NCI-H82 treated with DMSO at 0.1 percent for 48 hours (cell line): ENCODE measurements at regions not wholly inside any gene's neighbourhood (a gene's known extent, or its start where the extent isn't known, plus 50 kb on each side); places are given as distances from the start of the nearest gene placed in this dataset.
A peak's percentile ranks its signal among the peaks of the same experiment; 100 is the strongest.

ENCODE experiments used
- DNase-seq: peaks from one replicate; lab custom pipeline; 2025; ENCODE audit not compliant: unreplicated experiment; lab: John Stamatoyannopoulos, UW

- DNase-seq = no peak
These were observed 117.4 kb upstream of the TLE3 start for GRCh38 chr15:70214941-70215635.

- DNase-seq = no peak
These were observed 116.6 kb upstream of the TLE3 start for GRCh38 chr15:70214276-70214675.

- no peak for DNase-seq
These were observed 116.1 kb upstream of the TLE3 start for GRCh38 chr15:70213794-70214193.

GRCh38 chr15:70212963-70213315 is 115.2 kb upstream of the TLE3 start:
- DNase-seq = no peak

GRCh38 chr15:70212286-70212962 is 114.7 kb upstream of the TLE3 start:
- DNase-seq = no peak

GRCh38 chr15:70210528-70210927 is 112.8 kb upstream of the TLE3 start:
- DNase-seq = no peak

GRCh38 chr15:70210076-70210475 is 112.4 kb upstream of the TLE3 start:
- no peak for DNase-seq

- no peak for DNase-seq
These were observed 111.8 kb upstream of the TLE3 start for GRCh38 chr15:70209499-70209898.

GRCh38 chr15:70208332-70208731 is 110.6 kb upstream of the TLE3 start:
- DNase-seq = no peak

- no peak for DNase-seq
These were observed 109.0 kb upstream of the TLE3 start for GRCh38 chr15:70206668-70207067.

- DNase-seq = no peak
These were observed 106.9 kb upstream of the TLE3 start for GRCh38 chr15:70204652-70205051.

- no peak for DNase-seq
These were observed 106.4 kb upstream of the TLE3 start for GRCh38 chr15:70203981-70204560.

GRCh38 chr15:70202756-70203155 is 105.0 kb upstream of the TLE3 start:
- DNase-seq = no peak

GRCh38 chr15:70201425-70201775 is 103.7 kb upstream of the TLE3 start:
- no peak for DNase-seq

GRCh38 chr15:70200511-70201424 is 103.1 kb upstream of the TLE3 start:
- DNase-seq = peak; percentile 71

- no peak for DNase-seq
These were observed 102.1 kb upstream of the TLE3 start for GRCh38 chr15:70199540-70200410.

GRCh38 chr15:70199124-70199482 is 101.4 kb upstream of the TLE3 start:
- no peak for DNase-seq

GRCh38 chr15:70198441-70199123 is 100.9 kb upstream of the TLE3 start:
- no peak for DNase-seq

GRCh38 chr15:70197945-70198361 is 100.2 kb upstream of the TLE3 start:
- DNase-seq = no peak

GRCh38 chr15:70197318-70197944 is 99.7 kb upstream of the TLE3 start:
- no peak for DNase-seq
